ENCODE measurements at regions not wholly inside any gene's neighbourhood (a gene's known extent, or its start where the extent isn't known, plus 50 kb on each side); places are given as distances from the start of the nearest gene placed in this dataset.

GRCh38 chr16:66170989-66171388, 195.5 kb upstream of the CDH5 start:
- TF ChIP-seq CTCF (conservative IDR thresholded peaks at IDR 0.05; ENCODE audit: low read depth, low read length), result no peak
- no peak overlapping the region for H3K4me3 ChIP-seq (ENCODE audit: low read depth, low read length)
- DNase-seq (ENCODE audit: low read depth), result no peak

GRCh38 chr16:66169817-66170216, 196.7 kb upstream of the CDH5 start:
- no peak overlapping the region for H3K4me3 ChIP-seq (ENCODE audit: low read depth, low read length)
- DNase-seq (ENCODE audit: low read depth), result no peak
- no peak for TF ChIP-seq CTCF (conservative IDR thresholded peaks at IDR 0.05; ENCODE audit: low read depth, low read length)

- no peak for TF ChIP-seq CTCF (conservative IDR thresholded peaks at IDR 0.05; ENCODE audit: low read depth, low read length)
- H3K4me3 ChIP-seq (ENCODE audit: low read depth, low read length), result no peak overlapping the region
- DNase-seq (ENCODE audit: low read depth), result no peak
Measured at GRCh38 chr16:66168777-66169176, 197.7 kb upstream of the CDH5 start.

GRCh38 chr16:66167564-66168291, 198.8 kb upstream of the CDH5 start:
- peak; percentile 61 for DNase-seq (ENCODE audit: low read depth)
- no peak overlapping the region for H3K4me3 ChIP-seq (ENCODE audit: low read depth, low read length)
- peak; percentile 77 for TF ChIP-seq CTCF (conservative IDR thresholded peaks at IDR 0.05; ENCODE audit: low read depth, low read length)

GRCh38 chr16:66166490-66166889, 200.0 kb upstream of the CDH5 start:
- no peak for DNase-seq (ENCODE audit: low read depth)

GRCh38 chr16:66165879-66166278, 200.6 kb upstream of the CDH5 start:
- no peak overlapping the region for H3K4me3 ChIP-seq (ENCODE audit: low read depth, low read length)
- no peak for TF ChIP-seq CTCF (conservative IDR thresholded peaks at IDR 0.05; ENCODE audit: low read depth, low read length)
- no peak for DNase-seq (ENCODE audit: low read depth)

More at GRCh38 chr16:66166490-66166889, 200.0 kb upstream of the CDH5 start:
- TF ChIP-seq CTCF (conservative IDR thresholded peaks at IDR 0.05; ENCODE audit: low read depth, low read length), result no peak
- H3K4me3 ChIP-seq (ENCODE audit: low read depth, low read length), result no peak overlapping the region

- no peak for DNase-seq (ENCODE audit: low read depth)
- TF ChIP-seq CTCF (conservative IDR thresholded peaks at IDR 0.05; ENCODE audit: low read depth, low read length), result no peak
- H3K4me3 ChIP-seq (ENCODE audit: low read depth, low read length), result no peak overlapping the region
Measured at GRCh38 chr16:66164581-66165247, 201.8 kb upstream of the CDH5 start.

Data from choroid plexus epithelial cell (primary cell).